Liver (tissue), 8 donors: ENCODE measurements at regions not wholly inside any gene's neighbourhood (a gene's known extent, or its start where the extent isn't known, plus 50 kb on each side); places are given as distances from the start of the nearest gene placed in this dataset.
"Not testable (repeated sequence)": the region's sequence is repeated elsewhere in the genome, so short reads cannot be mapped to it uniquely, and the experiment has no call there.

Source experiments
- DNase-seq: peaks from one replicate; pipeline ENCODE4 v3.0.0-alpha.2; 2017; ENCODE audit warnings: low spot score
- H3K27ac ChIP-seq, 2 donors: one replicate each; pipeline ENCODE4 v1.7.0; 2013; ENCODE audit warnings: inconsistent platforms in 2 of 2, low read length in 2 of 2, control low read depth in 1 of 2, low read depth in 1 of 2, mild to moderate bottlenecking in 1 of 2
- H3K27me3 ChIP-seq, 4 donors: one replicate each; pipeline versions ENCODE4 v1.6.1 to v1.7.0; 2013; ENCODE audit warnings: low read length in 3 of 4, inconsistent platforms in 1 of 4, mild to moderate bottlenecking in 1 of 4, moderate library complexity in 1 of 4; ENCODE audit not compliant: control insufficient read depth in 4 of 4, insufficient read depth in 4 of 4
- H3K36me3 ChIP-seq, 4 donors: one replicate each; pipeline versions ENCODE4 v1.6.1 to v1.7.0; 2013; ENCODE audit warnings: low read length in 3 of 4, mild to moderate bottlenecking in 3 of 4, low read depth in 1 of 4, moderate library complexity in 1 of 4; ENCODE audit not compliant: control insufficient read depth in 4 of 4, insufficient read depth in 3 of 4
- H3K4me1 ChIP-seq, 4 donors: one replicate each; pipeline versions ENCODE4 v1.6.1 to v1.7.0; 2013; ENCODE audit warnings: low read length in 3 of 4, mild to moderate bottlenecking in 3 of 4, moderate library complexity in 1 of 4; ENCODE audit not compliant: control insufficient read depth in 4 of 4, insufficient read depth in 4 of 4
- H3K4me3 ChIP-seq, 3 donors: one replicate each; pipeline versions ENCODE4 v1.6.1 to v1.7.0; 2013; ENCODE audit warnings: low read length in 3 of 3, control low read depth in 1 of 3, low read depth in 1 of 3, mild to moderate bottlenecking in 1 of 3
- H3K9ac ChIP-seq, 2 donors: one replicate each; pipeline ENCODE4 v1.7.0; 2013; ENCODE audit warnings: low read length in 2 of 2, mild to moderate bottlenecking in 2 of 2, moderate library complexity in 2 of 2, control low read depth in 1 of 2, low read depth in 1 of 2
- H3K9me3 ChIP-seq, 4 donors: one replicate each; pipeline versions ENCODE4 v1.6.1 to v1.7.0; 2013; ENCODE audit warnings: low read length in 3 of 4; ENCODE audit not compliant: control insufficient read depth in 4 of 4
- EGR1 ChIP-seq, 2 donors: IDR thresholded peaks; 2 replicates each; pipeline ENCODE4 v1.6.1; 2016 to 2018; ENCODE audit warnings: antibody characterized with exemption in 2 of 2, low read depth in 2 of 2
- FOXA1 ChIP-seq: IDR thresholded peaks from 2 replicates; pipeline ENCODE4 v1.6.1; 2016; ENCODE audit warnings: antibody characterized with exemption
- FOXA2 ChIP-seq: IDR thresholded peaks from 2 replicates; pipeline ENCODE4 v1.6.1; 2016; ENCODE audit warnings: antibody characterized with exemption
- GABPA ChIP-seq, 2 donors: IDR thresholded peaks in 1 of 2; conservative IDR thresholded peaks in 1 of 2; 2 replicates each; pipeline ENCODE4 v1.6.1; 2016; ENCODE audit warnings: antibody characterized with exemption in 2 of 2, mild to moderate bottlenecking in 1 of 2, moderate library complexity in 1 of 2
- HNF4A ChIP-seq, 2 donors: conservative IDR thresholded peaks; 2 replicates each; pipeline ENCODE4 v1.6.1; 2016; ENCODE audit warnings: antibody characterized with exemption in 2 of 2, mild to moderate bottlenecking in 2 of 2
- HNF4G ChIP-seq: IDR thresholded peaks from 2 replicates; pipeline ENCODE4 v1.6.1; 2016; ENCODE audit warnings: antibody characterized with exemption
- JUND ChIP-seq, 2 donors: IDR thresholded peaks; 2 replicates each; pipeline ENCODE4 v1.6.1; 2016; ENCODE audit warnings: antibody characterized with exemption in 2 of 2
- NR2F2 ChIP-seq: IDR thresholded peaks from 2 replicates; pipeline ENCODE4 v1.6.1; 2016; ENCODE audit warnings: antibody characterized with exemption
- RAD21 ChIP-seq, 2 donors: IDR thresholded peaks; 2 replicates each; pipeline ENCODE4 v1.6.1; 2016; ENCODE audit warnings: antibody characterized with exemption in 2 of 2, mild to moderate bottlenecking in 2 of 2
- RXRA ChIP-seq, 2 donors: IDR thresholded peaks; 2 replicates each; pipeline ENCODE4 v1.6.1; 2017 to 2018; ENCODE audit warnings: antibody characterized with exemption in 2 of 2, mild to moderate bottlenecking in 1 of 2
- SP1 ChIP-seq: IDR thresholded peaks from 2 replicates; pipeline ENCODE4 v1.6.1; 2018; ENCODE audit warnings: antibody characterized with exemption, mild to moderate bottlenecking
- TAF1 ChIP-seq: conservative IDR thresholded peaks from 2 replicates; pipeline ENCODE4 v1.6.1; 2016; ENCODE audit warnings: antibody characterized with exemption, mild to moderate bottlenecking
- YY1 ChIP-seq: IDR thresholded peaks from 2 replicates; pipeline ENCODE4 v1.6.1; 2016; ENCODE audit warnings: antibody characterized with exemption, mild to moderate bottlenecking
- ZBTB33 ChIP-seq: IDR thresholded peaks from 2 replicates; pipeline ENCODE4 v1.6.1; 2016; ENCODE audit warnings: antibody characterized with exemption
- WGBS: extraction: QIAGEN DNeasy Blood & Tissue Kit; methylation state at CpG from one replicate; pipeline ENCODE4 v1.1.7; 2013; 5-methylcytosine and 5-hydroxymethylcytosine counted together
- TF ChIP-seq, protein P1 (sequence below): IDR thresholded peaks from 2 replicates; pipeline ENCODE4 v1.6.1; 2016; ENCODE audit warnings: antibody characterized with exemption
- TF ChIP-seq, protein P2 (sequence below): fragments of 150-350 bp; IDR thresholded peaks from 2 replicates; pipeline ENCODE4 v1.5.1; 2017; ENCODE audit warnings: improper control_type of control experiment, low read depth, low read length; ENCODE audit not compliant: missing input control
- TF ChIP-seq, protein P3 (sequence below): IDR thresholded peaks from 2 replicates; pipeline ENCODE4 v1.6.1; 2016; ENCODE audit warnings: antibody characterized with exemption
- TF ChIP-seq, protein P4 (sequence below): IDR thresholded peaks from 2 replicates; pipeline ENCODE4 v1.6.1; 2016; ENCODE audit warnings: antibody characterized with exemption, mild to moderate bottlenecking
- donor health status: healthy.
- donor health status: healthy.
- donor health status: healthy.
- donor health status: healthy.
- donor health status: healthy.

- Histone ChIP-seq H3K9me3 (no peaks in the 10 kb centered on the region), H3K27me3 (no peaks in the 10 kb centered on the region), H3K36me3 (no peaks in the 10 kb centered on the region), H3K4me3 (no peak overlapping the region), H3K4me1 (no peaks in the 10 kb centered on the region), H3K9ac (no peak overlapping the region), H3K27ac (no peak overlapping the region)
- 90% methylated on average over 5 of the region's 5 CpGs for WGBS
- TF ChIP-seq RAD21 (IDR thresholded peaks at IDR 0.05) (no peak), ZBTB33 (no peak), TAF1 (no peak), RXRA (IDR thresholded peaks at IDR 0.05) (no peak), FOXA1 (no peak), GABPA (IDR thresholded peaks at IDR 0.05 in 1 of 2, conservative IDR thresholded peaks at IDR 0.05 in 1 of 2) (no peak), JUND (IDR thresholded peaks at IDR 0.05) (no peak), EGR1 (IDR thresholded peaks at IDR 0.05; ENCODE audit: low read depth in 2 of 2) (no peak), SP1 (no peak), NR2F2 (no peak), HNF4G (no peak), FOXA2 (no peak), HNF4A (conservative IDR thresholded peaks at IDR 0.05) (no peak), YY1 (no peak)
- TF ChIP-seq, protein P1, sequence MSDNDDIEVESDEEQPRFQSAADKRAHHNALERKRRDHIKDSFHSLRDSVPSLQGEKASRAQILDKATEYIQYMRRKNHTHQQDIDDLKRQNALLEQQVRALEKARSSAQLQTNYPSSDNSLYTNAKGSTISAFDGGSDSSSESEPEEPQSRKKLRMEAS: no peak
- TF ChIP-seq, protein P2, sequence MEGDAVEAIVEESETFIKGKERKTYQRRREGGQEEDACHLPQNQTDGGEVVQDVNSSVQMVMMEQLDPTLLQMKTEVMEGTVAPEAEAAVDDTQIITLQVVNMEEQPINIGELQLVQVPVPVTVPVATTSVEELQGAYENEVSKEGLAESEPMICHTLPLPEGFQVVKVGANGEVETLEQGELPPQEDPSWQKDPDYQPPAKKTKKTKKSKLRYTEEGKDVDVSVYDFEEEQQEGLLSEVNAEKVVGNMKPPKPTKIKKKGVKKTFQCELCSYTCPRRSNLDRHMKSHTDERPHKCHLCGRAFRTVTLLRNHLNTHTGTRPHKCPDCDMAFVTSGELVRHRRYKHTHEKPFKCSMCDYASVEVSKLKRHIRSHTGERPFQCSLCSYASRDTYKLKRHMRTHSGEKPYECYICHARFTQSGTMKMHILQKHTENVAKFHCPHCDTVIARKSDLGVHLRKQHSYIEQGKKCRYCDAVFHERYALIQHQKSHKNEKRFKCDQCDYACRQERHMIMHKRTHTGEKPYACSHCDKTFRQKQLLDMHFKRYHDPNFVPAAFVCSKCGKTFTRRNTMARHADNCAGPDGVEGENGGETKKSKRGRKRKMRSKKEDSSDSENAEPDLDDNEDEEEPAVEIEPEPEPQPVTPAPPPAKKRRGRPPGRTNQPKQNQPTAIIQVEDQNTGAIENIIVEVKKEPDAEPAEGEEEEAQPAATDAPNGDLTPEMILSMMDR: no peak
- TF ChIP-seq, protein P3, sequence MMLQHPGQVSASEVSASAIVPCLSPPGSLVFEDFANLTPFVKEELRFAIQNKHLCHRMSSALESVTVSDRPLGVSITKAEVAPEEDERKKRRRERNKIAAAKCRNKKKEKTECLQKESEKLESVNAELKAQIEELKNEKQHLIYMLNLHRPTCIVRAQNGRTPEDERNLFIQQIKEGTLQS: no peak
- TF ChIP-seq, protein P4, sequence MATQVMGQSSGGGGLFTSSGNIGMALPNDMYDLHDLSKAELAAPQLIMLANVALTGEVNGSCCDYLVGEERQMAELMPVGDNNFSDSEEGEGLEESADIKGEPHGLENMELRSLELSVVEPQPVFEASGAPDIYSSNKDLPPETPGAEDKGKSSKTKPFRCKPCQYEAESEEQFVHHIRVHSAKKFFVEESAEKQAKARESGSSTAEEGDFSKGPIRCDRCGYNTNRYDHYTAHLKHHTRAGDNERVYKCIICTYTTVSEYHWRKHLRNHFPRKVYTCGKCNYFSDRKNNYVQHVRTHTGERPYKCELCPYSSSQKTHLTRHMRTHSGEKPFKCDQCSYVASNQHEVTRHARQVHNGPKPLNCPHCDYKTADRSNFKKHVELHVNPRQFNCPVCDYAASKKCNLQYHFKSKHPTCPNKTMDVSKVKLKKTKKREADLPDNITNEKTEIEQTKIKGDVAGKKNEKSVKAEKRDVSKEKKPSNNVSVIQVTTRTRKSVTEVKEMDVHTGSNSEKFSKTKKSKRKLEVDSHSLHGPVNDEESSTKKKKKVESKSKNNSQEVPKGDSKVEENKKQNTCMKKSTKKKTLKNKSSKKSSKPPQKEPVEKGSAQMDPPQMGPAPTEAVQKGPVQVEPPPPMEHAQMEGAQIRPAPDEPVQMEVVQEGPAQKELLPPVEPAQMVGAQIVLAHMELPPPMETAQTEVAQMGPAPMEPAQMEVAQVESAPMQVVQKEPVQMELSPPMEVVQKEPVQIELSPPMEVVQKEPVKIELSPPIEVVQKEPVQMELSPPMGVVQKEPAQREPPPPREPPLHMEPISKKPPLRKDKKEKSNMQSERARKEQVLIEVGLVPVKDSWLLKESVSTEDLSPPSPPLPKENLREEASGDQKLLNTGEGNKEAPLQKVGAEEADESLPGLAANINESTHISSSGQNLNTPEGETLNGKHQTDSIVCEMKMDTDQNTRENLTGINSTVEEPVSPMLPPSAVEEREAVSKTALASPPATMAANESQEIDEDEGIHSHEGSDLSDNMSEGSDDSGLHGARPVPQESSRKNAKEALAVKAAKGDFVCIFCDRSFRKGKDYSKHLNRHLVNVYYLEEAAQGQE: no peak
- no peak for DNase-seq
Measured at GRCh38 chr1:220942278-220942677, 63.0 kb downstream of the HLX start.

DNA sequence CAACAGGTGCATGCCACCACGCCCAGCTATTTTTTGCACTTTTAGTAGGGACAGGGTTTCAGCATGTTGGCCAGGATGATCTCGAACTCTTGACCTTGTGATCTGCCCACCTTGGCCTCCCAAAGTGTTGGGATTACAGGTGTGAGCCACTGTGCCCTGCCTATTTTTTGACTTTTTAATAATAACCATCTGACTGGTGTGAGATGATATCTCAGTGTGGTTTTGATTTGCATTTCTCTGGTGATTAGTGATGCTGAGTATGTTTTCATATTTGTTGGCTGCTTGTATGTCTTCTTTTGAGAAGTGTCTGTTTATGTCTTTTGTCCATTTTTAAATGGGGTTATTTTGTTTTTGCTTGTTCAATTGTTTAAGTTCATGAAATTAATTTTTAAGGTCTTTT is 63.7 kb downstream of the HLX start:
- H3K9ac ChIP-seq, H3K27ac ChIP-seq, H3K4me1 ChIP-seq, DNase-seq, H3K27me3 ChIP-seq, H3K4me3 ChIP-seq, H3K36me3 ChIP-seq, H3K9me3 ChIP-seq: not testable (repeated sequence)
- WGBS: 91% methylated on average over 2 of the region's 2 CpGs
